ENCODE measurements at regions not wholly inside any gene's neighbourhood (a gene's known extent, or its start where the extent isn't known, plus 50 kb on each side); places are given as distances from the start of the nearest gene placed in this dataset.
"Not testable (repeated sequence)": the region's sequence is repeated elsewhere in the genome, so short reads cannot be mapped to it uniquely, and the experiment has no call there.

- Histone ChIP-seq H3K79me2 (ENCODE audit: insufficient read depth, low read length) (no peaks in the 10 kb centered on the region), H3K9me2 (replicated peaks; ENCODE audit: insufficient read depth, low read length) (no peaks in the 10 kb centered on the region), H3K27ac (ENCODE audit: low read depth, low read length) (no peak overlapping the region), H3F3A (ENCODE audit: insufficient read depth) (no peaks in the 10 kb centered on the region), H2AFZ (ENCODE audit: low read depth, low read length, severe bottlenecking) (no peak overlapping the region), H3K4me2 (ENCODE audit: low read depth, low read length, poor library complexity, severe bottlenecking) (no peak overlapping the region), H3K9ac (ENCODE audit: low read length) (no peak overlapping the region), H3K4me3 (ENCODE audit: insufficient read depth, low read length, poor library complexity, severe bottlenecking) (no peak overlapping the region), H3K36me3 (ENCODE audit: low read length) (no peaks in the 10 kb centered on the region), H4K20me1 (ENCODE audit: low read depth, low read length) (no peaks in the 10 kb centered on the region), H3K27me3 (ENCODE audit: low read length) (no peaks in the 10 kb centered on the region), H3K9me3 (ENCODE audit: insufficient read depth, low read length) (no peaks in the 10 kb centered on the region)
- TF ChIP-seq CTCF (IDR thresholded peaks at IDR 0.05; ENCODE audit: insufficient read depth, low read length, poor library complexity, severe bottlenecking) (no peak), EZH2phosphoT487 (conservative IDR thresholded peaks at IDR 0.05; ENCODE audit: low read length) (no peak)
Observed at GRCh38 chr10:44749151-44749550, 162.0 kb upstream of the TMEM72 start.

GRCh38 chr10:44752451-44753441, 158.4 kb upstream of the TMEM72 start:
- no peaks in the 10 kb centered on the region for H3K79me2 ChIP-seq (ENCODE audit: insufficient read depth, low read length)
- no peaks in the 10 kb centered on the region for H3K9me3 ChIP-seq (ENCODE audit: insufficient read depth, low read length)
- H3K4me3 ChIP-seq (ENCODE audit: insufficient read depth, low read length, poor library complexity, severe bottlenecking): no peak overlapping the region
- H3F3A ChIP-seq (ENCODE audit: insufficient read depth): no peaks in the 10 kb centered on the region
- H3K4me2 ChIP-seq (ENCODE audit: low read depth, low read length, poor library complexity, severe bottlenecking): no peak overlapping the region
- no peak overlapping the region for H3K9ac ChIP-seq (ENCODE audit: low read length)
- H2AFZ ChIP-seq (ENCODE audit: low read depth, low read length, severe bottlenecking): no peak overlapping the region
- H3K27ac ChIP-seq (ENCODE audit: low read depth, low read length): no peak overlapping the region
- TF ChIP-seq CTCF (IDR thresholded peaks at IDR 0.05; ENCODE audit: insufficient read depth, low read length, poor library complexity, severe bottlenecking): no peak
- no peak for TF ChIP-seq EZH2phosphoT487 (conservative IDR thresholded peaks at IDR 0.05; ENCODE audit: low read length)
- no peaks in the 10 kb centered on the region for H4K20me1 ChIP-seq (ENCODE audit: low read depth, low read length)
- no peaks in the 10 kb centered on the region for H3K9me2 ChIP-seq (replicated peaks; ENCODE audit: insufficient read depth, low read length)
- no peaks in the 10 kb centered on the region for H3K27me3 ChIP-seq (ENCODE audit: low read length)
- H3K36me3 ChIP-seq (ENCODE audit: low read length): no peaks in the 10 kb centered on the region

DNA sequence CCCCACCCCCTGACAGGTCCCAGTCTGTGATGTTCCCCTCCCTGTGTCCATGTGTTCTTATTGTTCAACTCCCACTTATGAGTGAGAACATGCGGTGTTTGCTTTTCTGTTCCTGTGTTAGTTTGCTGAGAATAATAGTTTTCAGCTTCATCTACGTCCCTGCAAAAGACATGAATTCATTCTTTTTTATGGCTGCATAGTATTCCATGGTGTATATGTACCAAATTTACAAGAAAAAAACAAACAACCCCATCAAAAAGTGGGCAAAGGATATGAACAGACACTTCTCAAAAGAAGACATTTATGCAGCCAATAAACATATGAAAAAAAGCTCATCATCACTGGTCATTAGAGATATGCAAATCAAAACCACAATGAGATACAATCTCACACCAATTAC, 156.8 kb upstream of the TMEM72 start:
- not testable (repeated sequence) for H4K20me1 ChIP-seq (ENCODE audit: low read depth, low read length); H3K27me3 ChIP-seq (ENCODE audit: low read length); H3F3A ChIP-seq (ENCODE audit: insufficient read depth); H3K4me2 ChIP-seq (ENCODE audit: low read depth, low read length, poor library complexity, severe bottlenecking); H3K27ac ChIP-seq (ENCODE audit: low read depth, low read length); H3K4me3 ChIP-seq (ENCODE audit: insufficient read depth, low read length, poor library complexity, severe bottlenecking); H3K9me2 ChIP-seq (replicated peaks; ENCODE audit: insufficient read depth, low read length); H3K9ac ChIP-seq (ENCODE audit: low read length); H3K9me3 ChIP-seq (ENCODE audit: insufficient read depth, low read length); H2AFZ ChIP-seq (ENCODE audit: low read depth, low read length, severe bottlenecking); H3K79me2 ChIP-seq (ENCODE audit: insufficient read depth, low read length); H3K36me3 ChIP-seq (ENCODE audit: low read length)

GRCh38 chr10:44755481-44755880, 155.7 kb upstream of the TMEM72 start:
- H3K4me3 ChIP-seq (ENCODE audit: insufficient read depth, low read length, poor library complexity, severe bottlenecking): no peak overlapping the region
- H3K79me2 ChIP-seq (ENCODE audit: insufficient read depth, low read length): no peaks in the 10 kb centered on the region
- H3K36me3 ChIP-seq (ENCODE audit: low read length): no peaks in the 10 kb centered on the region
- no peaks in the 10 kb centered on the region for H3K9me2 ChIP-seq (replicated peaks; ENCODE audit: insufficient read depth, low read length)
- H3F3A ChIP-seq (ENCODE audit: insufficient read depth): no peaks in the 10 kb centered on the region
- H3K27me3 ChIP-seq (ENCODE audit: low read length): no peaks in the 10 kb centered on the region
- TF ChIP-seq CTCF (IDR thresholded peaks at IDR 0.05; ENCODE audit: insufficient read depth, low read length, poor library complexity, severe bottlenecking) (no peak), EZH2phosphoT487 (conservative IDR thresholded peaks at IDR 0.05; ENCODE audit: low read length) (no peak)
- H3K9me3 ChIP-seq (ENCODE audit: insufficient read depth, low read length): no peaks in the 10 kb centered on the region
- H4K20me1 ChIP-seq (ENCODE audit: low read depth, low read length): no peaks in the 10 kb centered on the region
- H3K27ac ChIP-seq (ENCODE audit: low read depth, low read length): no peak overlapping the region
- no peak overlapping the region for H2AFZ ChIP-seq (ENCODE audit: low read depth, low read length, severe bottlenecking)
- no peak overlapping the region for H3K4me2 ChIP-seq (ENCODE audit: low read depth, low read length, poor library complexity, severe bottlenecking)
- no peak overlapping the region for H3K9ac ChIP-seq (ENCODE audit: low read length)
